Activated CD4-positive, CD25-positive, alpha-beta regulatory T cell treated with anti-CD3 and anti-CD28 coated beads, Interleukin-2, amount 50 U/mL, for 72 hours (primary cell): ENCODE measurements at regions not wholly inside any gene's neighbourhood (a gene's known extent, or its start where the extent isn't known, plus 50 kb on each side); places are given as distances from the start of the nearest gene placed in this dataset.
"Not testable (repeated sequence)": the region's sequence is repeated elsewhere in the genome, so short reads cannot be mapped to it uniquely, and the experiment has no call there.

Experiments
- DNase-seq: peaks from one replicate; pipeline ENCODE4 v3.0.0; 2021

GRCh38 chr1:196160066-196160795 lies 448.0 kb downstream of the KCNT2 start:
- DNase-seq, result no peak

- no peak for DNase-seq
These were observed 452.7 kb downstream of the KCNT2 start for GRCh38 chr1:196155586-196155985.

- no peak for DNase-seq
These were observed 455.3 kb downstream of the KCNT2 start for GRCh38 chr1:196152975-196153374.

GRCh38 chr1:196152086-196152485 lies 456.2 kb downstream of the KCNT2 start:
- no peak for DNase-seq

- no peak for DNase-seq
These were observed 459.8 kb downstream of the KCNT2 start for GRCh38 chr1:196148367-196148970.

GRCh38 chr1:196147530-196147929 lies 460.7 kb downstream of the KCNT2 start:
- no peak for DNase-seq

GRCh38 chr1:196145151-196145550 lies 463.1 kb downstream of the KCNT2 start:
- not testable (repeated sequence) for DNase-seq

- no peak for DNase-seq
These were observed 463.7 kb downstream of the KCNT2 start for GRCh38 chr1:196144588-196144987.

- DNase-seq, result no peak
These were observed 464.5 kb downstream of the KCNT2 start for GRCh38 chr1:196143602-196144342.

GRCh38 chr1:196142111-196142640 lies 466.1 kb downstream of the KCNT2 start:
- no peak for DNase-seq

- no peak for DNase-seq
These were observed 471.8 kb downstream of the KCNT2 start for GRCh38 chr1:196136396-196136795.

GRCh38 chr1:196131691-196132090 lies 476.5 kb downstream of the KCNT2 start:
- no peak for DNase-seq

- no peak for DNase-seq
These were observed 479.4 kb downstream of the KCNT2 start for GRCh38 chr1:196128835-196129234.

- DNase-seq, result no peak
These were observed 487.1 kb downstream of the KCNT2 start for GRCh38 chr1:196121181-196121580.

GRCh38 chr1:196115646-196116045 lies 492.6 kb downstream of the KCNT2 start:
- no peak for DNase-seq

- no peak for DNase-seq
These were observed 494.0 kb downstream of the KCNT2 start for GRCh38 chr1:196114193-196114592.

GRCh38 chr1:196108990-196109389 lies 499.2 kb downstream of the KCNT2 start:
- DNase-seq, result not testable (repeated sequence)

- DNase-seq, result no peak
These were observed 502.3 kb downstream of the KCNT2 start for GRCh38 chr1:196105901-196106300.

GRCh38 chr1:196102826-196103225 lies 505.4 kb downstream of the KCNT2 start:
- DNase-seq, result no peak

- DNase-seq, result no peak
These were observed 510.2 kb downstream of the KCNT2 start for GRCh38 chr1:196098000-196098399.

- no peak for DNase-seq
These were observed 513.4 kb downstream of the KCNT2 start for GRCh38 chr1:196094821-196095220.

GRCh38 chr1:196091397-196092135 lies 516.7 kb downstream of the KCNT2 start:
- no peak for DNase-seq

GRCh38 chr1:196090226-196090625 lies 518.0 kb downstream of the KCNT2 start:
- DNase-seq, result no peak
